MCF 10A (cell line): ENCODE measurements at regions not wholly inside any gene's neighbourhood (a gene's known extent, or its start where the extent isn't known, plus 50 kb on each side); places are given as distances from the start of the nearest gene placed in this dataset.

Experiments
- BruUV-seq: library from RNA; stranded (reverse); fragments of 400-500 nt; replicated peaks from 2 replicates; lab custom pipeline; 2021; lab: Mats Ljungman, UMichigan
- CTCF ChIA-PET: fragments of 300-600 bp; sonication (Branson Sonifier 250); formaldehyde crosslinking; extraction: SDS; loops from one replicate; lab custom pipeline; 2021; ENCODE audit warnings: antibody characterized with exemption, inconsistent platforms; lab: Yijun Ruan, JAX
- POLR2A ChIA-PET: fragments of 300-600, 350-650 bp; sonication (Branson Sonifier 250); formaldehyde crosslinking; extraction: SDS; loops from one replicate; lab custom pipeline; 2020; ENCODE audit warnings: antibody characterized with exemption, inconsistent platforms; lab: Yijun Ruan, JAX
- DNase-seq: peaks from one replicate; pipeline ENCODE4 v3.0.0-alpha.2; 2018; ENCODE audit not compliant: unreplicated experiment
- H3K27ac Mint-ChIP-seq: one replicate; pipeline ENCODE4 v1.8.0; 2022; ENCODE audit warnings: mild to moderate bottlenecking, low read depth, mixed read lengths; ENCODE audit not compliant: unreplicated experiment
- H3K27me3 Mint-ChIP-seq: one replicate; pipeline ENCODE4 v1.8.0; 2022; ENCODE audit warnings: mixed read lengths; ENCODE audit not compliant: insufficient read depth, unreplicated experiment
- H3K36me3 Mint-ChIP-seq: one replicate; pipeline ENCODE4 v1.8.0; 2022; ENCODE audit warnings: mild to moderate bottlenecking, moderate library complexity, mixed read lengths; ENCODE audit not compliant: insufficient read depth, unreplicated experiment
- H3K4me1 Mint-ChIP-seq: one replicate; pipeline ENCODE4 v1.8.0; 2022; ENCODE audit warnings: mixed read lengths; ENCODE audit not compliant: insufficient read depth, unreplicated experiment
- H3K4me3 Mint-ChIP-seq: one replicate; pipeline ENCODE4 v1.8.0; 2022; ENCODE audit warnings: mild to moderate bottlenecking, moderate library complexity, mixed read lengths; ENCODE audit not compliant: unreplicated experiment
- H3K9me3 Mint-ChIP-seq: one replicate; pipeline ENCODE4 v1.8.0; 2022; ENCODE audit warnings: mixed read lengths; ENCODE audit not compliant: unreplicated experiment
- intact Hi-C: fragments of 100-400 bp; cut with micrococcal nuclease; formaldehyde crosslinking; loops from 2 replicates; pipeline ENCODE4 v1.14.1; 2022
- TF ChIP-seq, protein P1 (sequence below): fragments of 200-600 bp; IDR thresholded peaks from one replicate; pipeline ENCODE4 v1.8.0; 2022; ENCODE audit warnings: antibody characterized with exemption, mild to moderate bottlenecking; ENCODE audit not compliant: unreplicated experiment

GRCh38 chrX:51975811-51976210 is 82.4 kb downstream of the MAGED1 start:
- Mint-ChIP-seq H3K4me3 (no peak overlapping the region), H3K36me3 (no peaks in the 10 kb centered on the region), H3K4me1 (no peaks in the 10 kb centered on the region), H3K9me3 (peaks cover 4% of the 10 kb centered on the region), H3K27me3 (peaks cover 39% of the 10 kb centered on the region), H3K27ac (no peak overlapping the region)
- DNase-seq = no peak
- CTCF ChIA-PET = no interaction called here
- TF ChIP-seq, protein P1, sequence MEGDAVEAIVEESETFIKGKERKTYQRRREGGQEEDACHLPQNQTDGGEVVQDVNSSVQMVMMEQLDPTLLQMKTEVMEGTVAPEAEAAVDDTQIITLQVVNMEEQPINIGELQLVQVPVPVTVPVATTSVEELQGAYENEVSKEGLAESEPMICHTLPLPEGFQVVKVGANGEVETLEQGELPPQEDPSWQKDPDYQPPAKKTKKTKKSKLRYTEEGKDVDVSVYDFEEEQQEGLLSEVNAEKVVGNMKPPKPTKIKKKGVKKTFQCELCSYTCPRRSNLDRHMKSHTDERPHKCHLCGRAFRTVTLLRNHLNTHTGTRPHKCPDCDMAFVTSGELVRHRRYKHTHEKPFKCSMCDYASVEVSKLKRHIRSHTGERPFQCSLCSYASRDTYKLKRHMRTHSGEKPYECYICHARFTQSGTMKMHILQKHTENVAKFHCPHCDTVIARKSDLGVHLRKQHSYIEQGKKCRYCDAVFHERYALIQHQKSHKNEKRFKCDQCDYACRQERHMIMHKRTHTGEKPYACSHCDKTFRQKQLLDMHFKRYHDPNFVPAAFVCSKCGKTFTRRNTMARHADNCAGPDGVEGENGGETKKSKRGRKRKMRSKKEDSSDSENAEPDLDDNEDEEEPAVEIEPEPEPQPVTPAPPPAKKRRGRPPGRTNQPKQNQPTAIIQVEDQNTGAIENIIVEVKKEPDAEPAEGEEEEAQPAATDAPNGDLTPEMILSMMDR = no peak
- intact Hi-C loops = no loop called here
- POLR2A ChIA-PET = no interaction called here
- BruUV-seq = no TSS peak

DNA sequence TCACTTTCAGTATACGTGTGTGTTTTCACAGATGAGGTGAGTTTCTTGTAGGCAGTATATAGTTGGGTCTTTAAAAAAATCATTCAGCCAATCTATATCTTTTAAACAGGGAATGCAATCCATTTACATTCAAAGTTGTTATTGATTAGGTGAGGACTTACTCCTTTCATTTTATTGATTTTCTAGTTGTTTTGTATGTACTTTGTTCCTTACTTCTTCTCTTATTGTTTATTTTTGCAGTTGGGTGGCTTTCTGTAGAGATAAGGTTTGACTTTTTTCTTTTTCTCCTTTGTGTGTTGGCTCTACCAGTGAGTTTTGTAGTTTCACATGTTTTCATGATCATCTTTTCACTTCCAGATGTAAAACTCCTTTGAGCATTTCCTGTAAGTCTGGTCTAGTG is 83.1 kb downstream of the MAGED1 start:
- Mint-ChIP-seq H3K27ac (no peak overlapping the region), H3K4me3 (no peak overlapping the region), H3K9me3 (peaks cover 4% of the 10 kb centered on the region), H3K36me3 (no peaks in the 10 kb centered on the region), H3K4me1 (no peaks in the 10 kb centered on the region), H3K27me3 (peaks cover 38% of the 10 kb centered on the region)
- ChIA-PET CTCF (no interaction called here), POLR2A (no interaction called here)
- TF ChIP-seq, protein P1 = no peak
- DNase-seq = no peak
- intact Hi-C loops = no loop called here
- BruUV-seq = no TSS peak
